ENCODE measurements at regions not wholly inside any gene's neighbourhood (a gene's known extent, or its start where the extent isn't known, plus 50 kb on each side); places are given as distances from the start of the nearest gene placed in this dataset.

DNA sequence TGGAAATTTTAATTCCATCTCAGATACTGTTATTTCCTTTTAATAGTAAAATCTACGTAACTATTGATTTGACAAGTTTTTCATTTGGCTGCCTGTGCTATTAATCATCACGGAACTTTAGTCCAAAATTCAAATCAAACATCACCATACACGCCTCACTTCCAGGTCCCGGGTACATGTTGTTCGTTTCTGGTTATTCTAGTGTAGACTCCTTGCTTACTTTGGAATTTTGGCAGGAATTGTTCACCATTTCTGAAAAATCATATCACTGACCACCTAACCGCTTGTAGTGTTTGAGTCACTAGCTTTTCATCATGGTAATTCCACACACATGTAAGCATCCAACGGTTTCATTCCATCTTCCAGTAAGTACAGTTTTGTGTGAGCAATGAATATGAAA is 98.0 kb upstream of the NHSL1 start (continued):
- TF ChIP-seq ELF1 (IDR thresholded peaks at IDR 0.05; ENCODE audit: borderline replicate concordance, low read depth) (no peak), JUND (IDR thresholded peaks at IDR 0.05) (no peak), ZFX (IDR thresholded peaks at IDR 0.05) (no peak), EZH2 (IDR thresholded peaks at IDR 0.05) (no peak)
- TF ChIP-seq, protein P1, sequence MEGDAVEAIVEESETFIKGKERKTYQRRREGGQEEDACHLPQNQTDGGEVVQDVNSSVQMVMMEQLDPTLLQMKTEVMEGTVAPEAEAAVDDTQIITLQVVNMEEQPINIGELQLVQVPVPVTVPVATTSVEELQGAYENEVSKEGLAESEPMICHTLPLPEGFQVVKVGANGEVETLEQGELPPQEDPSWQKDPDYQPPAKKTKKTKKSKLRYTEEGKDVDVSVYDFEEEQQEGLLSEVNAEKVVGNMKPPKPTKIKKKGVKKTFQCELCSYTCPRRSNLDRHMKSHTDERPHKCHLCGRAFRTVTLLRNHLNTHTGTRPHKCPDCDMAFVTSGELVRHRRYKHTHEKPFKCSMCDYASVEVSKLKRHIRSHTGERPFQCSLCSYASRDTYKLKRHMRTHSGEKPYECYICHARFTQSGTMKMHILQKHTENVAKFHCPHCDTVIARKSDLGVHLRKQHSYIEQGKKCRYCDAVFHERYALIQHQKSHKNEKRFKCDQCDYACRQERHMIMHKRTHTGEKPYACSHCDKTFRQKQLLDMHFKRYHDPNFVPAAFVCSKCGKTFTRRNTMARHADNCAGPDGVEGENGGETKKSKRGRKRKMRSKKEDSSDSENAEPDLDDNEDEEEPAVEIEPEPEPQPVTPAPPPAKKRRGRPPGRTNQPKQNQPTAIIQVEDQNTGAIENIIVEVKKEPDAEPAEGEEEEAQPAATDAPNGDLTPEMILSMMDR (IDR thresholded peaks at IDR 0.05 in 2 of 3, conservative IDR thresholded peaks at IDR 0.05 in 1 of 3; ENCODE audit: borderline replicate concordance in 1 of 3, insufficient read depth in 1 of 3, low read depth in 2 of 3, low read length in 2 of 3): no peak

DNA sequence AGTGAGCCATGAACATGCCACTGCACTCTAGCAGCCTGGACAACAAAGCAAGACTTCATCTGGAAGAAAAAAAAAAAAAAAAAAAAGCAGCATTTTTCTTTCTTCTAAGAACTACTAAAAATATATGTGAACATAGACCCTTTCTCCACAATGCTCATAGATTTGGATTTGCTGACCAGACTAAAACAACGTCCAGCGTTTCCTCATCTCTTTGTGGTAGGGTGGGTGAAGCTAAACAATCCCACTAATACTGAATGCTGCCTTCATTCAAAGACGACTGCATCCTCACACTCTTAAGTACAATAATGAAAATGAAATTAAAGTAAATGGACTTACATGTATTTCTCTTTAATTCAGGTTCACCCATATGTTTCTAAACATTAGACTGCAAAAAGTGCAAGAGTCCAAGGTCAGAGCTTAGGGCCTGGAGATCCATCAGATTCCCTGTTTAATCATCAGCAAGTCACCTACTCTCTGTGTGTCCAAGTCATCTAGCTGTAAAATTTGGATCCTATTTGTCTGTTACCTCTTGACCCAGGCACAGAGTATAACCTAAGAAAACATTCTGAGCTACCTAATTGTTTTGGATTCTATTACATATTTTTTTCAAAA is 99.4 kb upstream of the NHSL1 start:
- ATAC-seq (no peak), DNase-seq (ENCODE audit: low read depth, low spot score) (no peak)
- BruUV-seq (replicated peaks): no TSS peak
- Histone ChIP-seq H3K9me3 (ENCODE audit: control insufficient read depth in 1 of 2, insufficient read depth in 1 of 2, low read depth in 1 of 2, low read length in 2 of 2) (no peaks in the 10 kb centered on the region), H3K4me2 (ENCODE audit: low read length) (no peak overlapping the region), H3K4me3 (replicated peaks in 1 of 2; ENCODE audit: low read depth in 1 of 2, low read length in 2 of 2) (no peak overlapping the region), H3K27me3 (ENCODE audit: insufficient read depth, low read length) (no peaks in the 10 kb centered on the region), H4K20me1 (ENCODE audit: insufficient read depth) (no peaks in the 10 kb centered on the region), H3K9ac (ENCODE audit: low read length) (no peak overlapping the region), H3K27ac (ENCODE audit: low read depth, low read length) (no peak overlapping the region), H3K4me1 (ENCODE audit: control insufficient read depth in 1 of 2, insufficient read depth in 2 of 2, low read length in 2 of 2) (peaks cover 0 to 8% of the 10 kb centered on the region in 2 experiments; a peak in 3 of 4 replicates), H2AFZ (ENCODE audit: low read depth, low read length, poor library complexity, severe bottlenecking) (no peak overlapping the region), H3K36me3 (ENCODE audit: control insufficient read depth in 1 of 2, insufficient read depth in 2 of 2, low read length in 2 of 2) (no peaks in the 10 kb centered on the region), H3K9me2 (ENCODE audit: insufficient read depth) (no peaks in the 10 kb centered on the region), H3K79me2 (ENCODE audit: insufficient read depth, low read length) (no peaks in the 10 kb centered on the region)
- CTCF ChIA-PET: no interaction called here
- intact Hi-C loops (cut with micrococcal nuclease): no loop called here
- TF ChIP-seq SP1 (IDR thresholded peaks at IDR 0.05; ENCODE audit: low read depth) (no peak), RAD21 (IDR thresholded peaks at IDR 0.05; ENCODE audit: low read depth) (no peak), POLR2A (IDR thresholded peaks at IDR 0.05; ENCODE audit: borderline replicate concordance, extremely low read depth, insufficient read depth, insufficient read length) (no peak)
- RAD21 ChIA-PET (ENCODE audit: low non-redundant PET in 1 of 2, low total read pairs in 2 of 2, uncharacterized antibody in 2 of 2, unreplicated experiment in 2 of 2): interaction anchor here in 1 of 2 experiments (0.7 kb wide), 1 partner anchor 28 kb away, joined by 4 read pairs; no protein-coding TSS in a partner anchor
- POLR2A ChIA-PET: interaction anchor here (0.7 kb wide), 1 partner anchor 14 kb away, joined by 3 read pairs; no protein-coding TSS in a partner anchor
